ENCODE measurements at regions not wholly inside any gene's neighbourhood (a gene's known extent, or its start where the extent isn't known, plus 50 kb on each side); places are given as distances from the start of the nearest gene placed in this dataset.

GRCh38 chr17:83152745-83153611, 73.6 kb downstream of the METRNL start:
- DNase-seq (ENCODE audit: low read depth in 1 of 2, low spot score in 1 of 2) (no peak), ATAC-seq (no peak), FAIRE-seq (no peak)
- TF ChIP-seq RARB (CRISPR knock-in tag; IDR thresholded peaks at IDR 0.05) (no peak), BCL3 (IDR thresholded peaks at IDR 0.05) (no peak), KDM1A (IDR thresholded peaks at IDR 0.05; ENCODE audit: low read depth) (no peak)
- WGBS (ENCODE audit: missing lambda C conversion rate), result 83% methylated on average over 57 of the region's 64 CpGs
- Histone ChIP-seq H3K9me3 (no peaks in the 10 kb centered on the region), H3K4me3 (no peak overlapping the region), H3K4me2 (no peak overlapping the region), H3K27ac (no peak overlapping the region), H3K4me1 (no peaks in the 10 kb centered on the region)
- POLR2A ChIA-PET, result no interaction called here
- CTCF ChIA-PET, result interaction anchor here (3.5 kb wide), 1 partner anchor 8 kb away, joined by 12 read pairs; no protein-coding TSS in a partner anchor

GRCh38 chr17:83153681-83154310, 74.4 kb downstream of the METRNL start:
- no peak overlapping the region for H3K27ac ChIP-seq
- DNase-seq (ENCODE audit: low read depth in 1 of 2, low spot score in 1 of 2), result no peak
- WGBS (ENCODE audit: missing lambda C conversion rate), result 58% methylated on average over 23 of the region's 29 CpGs
- ChIA-PET POLR2A (no interaction called here), CTCF (no interaction called here)
- no peaks in the 10 kb centered on the region for H3K4me1 ChIP-seq
- FAIRE-seq, result no peak
- TF ChIP-seq ESRRA (IDR thresholded peaks at IDR 0.05; ENCODE audit: borderline replicate concordance, low read length) (no peak), ZC3H11A (IDR thresholded peaks at IDR 0.05) (no peak), CBX8 (IDR thresholded peaks at IDR 0.05) (no peak), RARB (CRISPR knock-in tag; IDR thresholded peaks at IDR 0.05) (no peak), ZFP36 (IDR thresholded peaks at IDR 0.05; ENCODE audit: borderline replicate concordance, partially characterized antibody) (no peak), PBX3 (IDR thresholded peaks at IDR 0.05) (no peak), HEYL (CRISPR knock-in tag; IDR thresholded peaks at IDR 0.05) (no peak), CHD4 (IDR thresholded peaks at IDR 0.05; ENCODE audit: borderline replicate concordance) (no peak), NPAS2 (CRISPR knock-in tag; IDR thresholded peaks at IDR 0.05; ENCODE audit: borderline replicate concordance) (no peak), EP300 (IDR thresholded peaks at IDR 0.05) (no peak), HOXA7 (CRISPR knock-in tag; IDR thresholded peaks at IDR 0.05) (no peak), USF2 (IDR thresholded peaks at IDR 0.05) (no peak)
- H3K4me3 ChIP-seq, result no peak overlapping the region
- no peaks in the 10 kb centered on the region for H3K9me3 ChIP-seq
- H3K4me2 ChIP-seq, result no peak overlapping the region
- no peak for ATAC-seq

GRCh38 chr17:83154311-83155127, 75.1 kb downstream of the METRNL start:
- DNase-seq (ENCODE audit: low read depth in 1 of 2, low spot score in 1 of 2), result no peak
- TF ChIP-seq HES2 (IDR thresholded peaks at IDR 0.05), result no peak
- TF ChIP-seq SREBF2 (IDR thresholded peaks at IDR 0.05), result no peak
- no peak for TF ChIP-seq MAX (IDR thresholded peaks at IDR 0.05)
- no peak for TF ChIP-seq MAFK (IDR thresholded peaks at IDR 0.05; ENCODE audit: partially characterized antibody)
- TF ChIP-seq CHD2 (IDR thresholded peaks at IDR 0.05; ENCODE audit: low read length, partially characterized antibody), result no peak
- no peak for TF ChIP-seq RFX5 (IDR thresholded peaks at IDR 0.05)
- no peak for FAIRE-seq
- H3K4me3 ChIP-seq, result no peak overlapping the region
- H3K4me2 ChIP-seq, result no peak overlapping the region
- H3K27ac ChIP-seq, result no peak overlapping the region
- no peaks in the 10 kb centered on the region for H3K9me3 ChIP-seq
- POLR2A ChIA-PET, result no interaction called here
- CTCF ChIA-PET, result interaction anchor here (0.5 kb wide), 1 partner anchor 14 kb away, joined by 3 read pairs; no protein-coding TSS in a partner anchor
- WGBS (ENCODE audit: missing lambda C conversion rate), result 48% methylated on average over 9 of the region's 9 CpGs
- no peaks in the 10 kb centered on the region for H3K4me1 ChIP-seq
- no peak; a peak in 1 of 6 replicates for ATAC-seq

All from A549 (cell line).